A549 (cell line): ENCODE measurements at regions not wholly inside any gene's neighbourhood (a gene's known extent, or its start where the extent isn't known, plus 50 kb on each side); places are given as distances from the start of the nearest gene placed in this dataset.

ENCODE experiments used
- ATAC-seq, 2 experiments: fragments of 200-7000 bp in 1 of 2; fragments of >200 bp in 1 of 2; cut with Nextera tagmentation in 1 of 2; cut with Tn5 transposase in 1 of 2; 3 replicates each; pipeline versions ENCODE4 v1.8.0 to v1.9.1; 2018 to 2020; ENCODE audit warnings: mild to moderate bottlenecking in 1 of 2, moderate library complexity in 1 of 2
- CTCF ChIA-PET: fragments of 300-600 bp; sonication (Branson Sonifier 250); formaldehyde crosslinking; extraction: SDS; loops from one replicate; lab custom pipeline; 2021; ENCODE audit warnings: antibody characterized with exemption, inconsistent platforms; lab: Yijun Ruan, JAX
- POLR2A ChIA-PET: fragments of 350-600 bp; formaldehyde crosslinking; extraction: SDS; loops from one replicate; lab custom pipeline; 2021; ENCODE audit warnings: antibody characterized with exemption, inconsistent platforms; lab: Yijun Ruan, JAX
- DNase-seq, 2 experiments: peaks; one replicate each; pipeline versions ENCODE4 v3.0.0 to v3.0.0-alpha.2; 2011 to 2016; ENCODE audit warnings: low read depth in 1 of 2, low spot score in 1 of 2
- FAIRE-seq: peaks from 2 replicates; lab custom pipeline; 2011; peaks lifted over from hg19 to GRCh38; lab: Jason Lieb, UNC
- H3K27ac ChIP-seq, 2 experiments: fragments of >200 bp; sonication (Bioruptor Twin); formaldehyde crosslinking; 3 replicates each; pipeline ENCODE4 v1.5.1; 2016 to 2017
- H3K4me1 ChIP-seq: fragments of >200 bp; sonication (Bioruptor Twin); formaldehyde crosslinking; 3 replicates; pipeline ENCODE4 v1.6.1; 2016
- H3K4me2 ChIP-seq: fragments of >200 bp; sonication (Bioruptor Twin); formaldehyde crosslinking; 3 replicates; pipeline ENCODE4 v1.6.1; 2016
- H3K4me3 ChIP-seq: fragments of >200 bp; sonication (Bioruptor Twin); formaldehyde crosslinking; 3 replicates; pipeline ENCODE4 v1.5.1; 2016
- H3K9me3 ChIP-seq: fragments of >200 bp; sonication (Bioruptor Twin); formaldehyde crosslinking; 3 replicates; pipeline ENCODE4 v1.6.1; 2016
- CHD2 ChIP-seq: fragments of 150-350 bp; IDR thresholded peaks from 2 replicates; pipeline ENCODE4 v1.6.1; 2014; ENCODE audit warnings: low read length; ENCODE audit not compliant: partially characterized antibody
- EHF ChIP-seq: fragments of 250-450 bp; sonication (Bioruptor Pico); IDR thresholded peaks from 2 replicates; pipeline ENCODE4 v1.5.0; 2020; ENCODE audit warnings: mild to moderate bottlenecking
- ESRRA ChIP-seq: fragments of 150-350 bp; IDR thresholded peaks from 2 replicates; pipeline ENCODE4 v1.6.1; 2014; ENCODE audit warnings: mild to moderate bottlenecking, low read length, borderline replicate concordance
- HDAC2 ChIP-seq: fragments of 200-600 bp; sonication (generic); IDR thresholded peaks from 2 replicates; pipeline ENCODE4 v1.6.1; 2016
- HMGXB4 ChIP-seq: fragments of 250-450 bp; sonication (Bioruptor Pico); IDR thresholded peaks from 2 replicates; pipeline ENCODE4 v1.5.0; 2021; ENCODE audit warnings: mild to moderate bottlenecking, moderate library complexity, borderline replicate concordance
- HOXA7 ChIP-seq: fragments of 250-450 bp; sonication (Bioruptor Pico); IDR thresholded peaks from 2 replicates; pipeline ENCODE4 v1.5.0; 2020; ENCODE audit warnings: mild to moderate bottlenecking, moderate library complexity
- HOXB13 ChIP-seq: fragments of 250-450 bp; sonication (Bioruptor Pico); IDR thresholded peaks from 2 replicates; pipeline ENCODE4 v1.5.0; 2020; ENCODE audit warnings: low read depth, mild to moderate bottlenecking, moderate library complexity
- MAZ ChIP-seq: fragments of 150-350 bp; IDR thresholded peaks from 2 replicates; pipeline ENCODE4 v1.6.1; 2014; ENCODE audit warnings: antibody characterized with exemption, low read depth, low read length, borderline replicate concordance
- MYC ChIP-seq: IDR thresholded peaks from 2 replicates; pipeline ENCODE4 v1.6.1; 2012; ENCODE audit warnings: mild to moderate bottlenecking, inconsistent platforms, low read length, improper control_type of control experiment, borderline replicate concordance
- NPAS2 ChIP-seq: fragments of 250-450 bp; sonication (Bioruptor Pico); IDR thresholded peaks from 2 replicates; pipeline ENCODE4 v1.8.0; 2022; ENCODE audit warnings: mild to moderate bottlenecking, moderate library complexity, borderline replicate concordance
- NR3C1 ChIP-seq: fragments of >200 bp; sonication (Bioruptor Twin); formaldehyde crosslinking; IDR thresholded peaks from 3 replicates; pipeline ENCODE4 v1.6.1; 2017
- PHF8 ChIP-seq: fragments of 200-600 bp; sonication (generic); IDR thresholded peaks from 2 replicates; pipeline ENCODE4 v1.6.1; 2016; ENCODE audit warnings: low read depth, mild to moderate bottlenecking, antibody characterized with exemption, moderate library complexity, borderline replicate concordance
- POLR2A ChIP-seq: IDR thresholded peaks from 2 replicates; pipeline ENCODE4 v1.6.1; 2012; ENCODE audit warnings: mild to moderate bottlenecking, low read length
- RARB ChIP-seq: fragments of 250-450 bp; sonication (Bioruptor Pico); IDR thresholded peaks from 2 replicates; pipeline ENCODE4 v1.8.0; 2021; ENCODE audit warnings: mild to moderate bottlenecking, moderate library complexity
- ZC3H11A ChIP-seq: fragments of 450-650 bp; IDR thresholded peaks from 2 replicates; pipeline ENCODE4 v1.6.1; 2014; ENCODE audit warnings: antibody characterized with exemption, mild to moderate bottlenecking
- WGBS: methylation state at CpG from one replicate; pipeline ENCODE4 v1.1.6; 2017; ENCODE audit errors: missing lambda C conversion rate; 5-methylcytosine and 5-hydroxymethylcytosine counted together
- TF ChIP-seq, protein P1 (sequence below): IDR thresholded peaks from 2 replicates; pipeline ENCODE4 v1.6.1; 2012
- TF ChIP-seq, protein P2 (sequence below): fragments of 150-350 bp; IDR thresholded peaks from 2 replicates; pipeline ENCODE4 v1.6.1; 2014; ENCODE audit warnings: low read depth, mild to moderate bottlenecking, low read length

DNA sequence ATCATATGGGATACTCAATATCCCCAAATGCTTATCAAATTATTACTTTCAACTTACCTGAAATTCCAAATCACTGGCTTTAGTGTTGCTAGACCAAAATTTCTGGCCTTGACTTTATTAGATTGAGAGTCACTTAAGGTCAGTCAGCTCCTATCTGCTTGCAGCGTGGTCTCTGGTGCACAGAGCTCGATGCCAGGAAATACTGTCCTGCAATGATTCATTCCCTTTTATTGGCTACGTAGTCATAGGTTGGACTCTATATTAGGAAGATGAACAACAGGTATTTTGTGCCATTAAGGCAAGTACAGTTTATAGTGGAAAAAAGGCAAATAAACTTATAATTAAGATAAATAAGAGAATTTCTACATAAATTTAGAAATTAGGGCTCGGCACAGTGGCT, 378.6 kb upstream of the MCTP2 start (continued):
- TF ChIP-seq HOXA7 (CRISPR knock-in tag) (no peak), POLR2A (no peak), HDAC2 (no peak), HOXB13 (no peak), PHF8 (no peak)

- 0% methylated on average over 1 of the region's 1 CpG for whole genome bisulfite sequencing
- POLR2A ChIA-PET, result no interaction called here
- no peak for FAIRE-seq
- ATAC-seq, result no peak
- Histone ChIP-seq H3K4me3 (no peak overlapping the region), H3K9me3 (no peaks in the 10 kb centered on the region), H3K4me2 (no peak overlapping the region), H3K27ac (no peak overlapping the region), H3K4me1 (no peaks in the 10 kb centered on the region)
- CTCF ChIA-PET, result no interaction called here
- TF ChIP-seq, protein P1, sequence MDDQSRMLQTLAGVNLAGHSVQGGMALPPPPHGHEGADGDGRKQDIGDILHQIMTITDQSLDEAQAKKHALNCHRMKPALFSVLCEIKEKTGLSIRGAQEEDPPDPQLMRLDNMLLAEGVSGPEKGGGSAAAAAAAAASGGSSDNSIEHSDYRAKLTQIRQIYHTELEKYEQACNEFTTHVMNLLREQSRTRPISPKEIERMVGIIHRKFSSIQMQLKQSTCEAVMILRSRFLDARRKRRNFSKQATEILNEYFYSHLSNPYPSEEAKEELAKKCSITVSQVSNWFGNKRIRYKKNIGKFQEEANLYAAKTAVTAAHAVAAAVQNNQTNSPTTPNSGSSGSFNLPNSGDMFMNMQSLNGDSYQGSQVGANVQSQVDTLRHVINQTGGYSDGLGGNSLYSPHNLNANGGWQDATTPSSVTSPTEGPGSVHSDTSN, result no peak
- TF ChIP-seq NR3C1, result no peak
- no peak for TF ChIP-seq ZC3H11A
- TF ChIP-seq ESRRA, result no peak
- no peak for TF ChIP-seq MAZ
- TF ChIP-seq CHD2, result no peak
- TF ChIP-seq HMGXB4 (CRISPR knock-in tag), result no peak
- TF ChIP-seq POLR2A, result no peak
- DNase-seq, result no peak
These were observed 382.9 kb upstream of the MCTP2 start for GRCh38 chr15:93848490-93848889.

GRCh38 chr15:93848076-93848475, 383.3 kb upstream of the MCTP2 start:
- TF ChIP-seq RARB (CRISPR knock-in tag) (no peak), ZC3H11A (no peak), EHF (CRISPR knock-in tag) (no peak), NPAS2 (CRISPR knock-in tag) (no peak), MYC (no peak), HMGXB4 (CRISPR knock-in tag) (no peak), HOXB13 (no peak)
- TF ChIP-seq, protein P2, sequence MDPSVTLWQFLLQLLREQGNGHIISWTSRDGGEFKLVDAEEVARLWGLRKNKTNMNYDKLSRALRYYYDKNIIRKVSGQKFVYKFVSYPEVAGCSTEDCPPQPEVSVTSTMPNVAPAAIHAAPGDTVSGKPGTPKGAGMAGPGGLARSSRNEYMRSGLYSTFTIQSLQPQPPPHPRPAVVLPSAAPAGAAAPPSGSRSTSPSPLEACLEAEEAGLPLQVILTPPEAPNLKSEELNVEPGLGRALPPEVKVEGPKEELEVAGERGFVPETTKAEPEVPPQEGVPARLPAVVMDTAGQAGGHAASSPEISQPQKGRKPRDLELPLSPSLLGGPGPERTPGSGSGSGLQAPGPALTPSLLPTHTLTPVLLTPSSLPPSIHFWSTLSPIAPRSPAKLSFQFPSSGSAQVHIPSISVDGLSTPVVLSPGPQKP, result no peak
- DNase-seq (no peak), FAIRE-seq (no peak), ATAC-seq (no peak)
- H3K9me3 ChIP-seq, result no peaks in the 10 kb centered on the region
- 2% methylated on average over 3 of the region's 3 CpGs for WGBS
- ChIA-PET CTCF (no interaction called here), POLR2A (no interaction called here)
- H3K4me1 ChIP-seq, result no peaks in the 10 kb centered on the region
- no peak overlapping the region for H3K4me3 ChIP-seq
- no peak overlapping the region for H3K4me2 ChIP-seq
- no peak overlapping the region for H3K27ac ChIP-seq
